Right lobe of liver (tissue), 6 donors: ENCODE measurements at regions not wholly inside any gene's neighbourhood (a gene's known extent, or its start where the extent isn't known, plus 50 kb on each side); places are given as distances from the start of the nearest gene placed in this dataset.
A peak's percentile ranks its signal among the peaks of the same experiment; 100 is the strongest.

ENCODE experiments used
- ATAC-seq, 4 donors: fragments of 200-7000 bp; cut with Tn5 transposase; one replicate each; pipeline ENCODE4 v1.9.1; 2020; ENCODE audit warnings: mild to moderate bottlenecking in 4 of 4, moderate library complexity in 4 of 4
- DNase-seq, 3 donors: peaks; one replicate each; pipeline ENCODE4 v3.0.0-alpha.2; 2020
- H3K27ac ChIP-seq, 3 donors: fragments of 200-600 bp; one replicate each; pipeline ENCODE4 v1.8.0; 2022
- H3K27me3 ChIP-seq, 2 donors: fragments of 200-600 bp; one replicate each; pipeline ENCODE4 v1.8.0; 2022
- H3K36me3 ChIP-seq, 4 donors: fragments of 200-600 bp; sonication (generic) in 1 of 4; one replicate each; pipeline versions ENCODE4 v1.5.1 to v1.8.0; 2017 to 2022; ENCODE audit warnings: control low read depth in 1 of 4
- H3K4me1 ChIP-seq, 4 donors: fragments of 200-600 bp; sonication (generic) in 1 of 4; one replicate each; pipeline versions ENCODE4 v1.5.1 to v1.8.0; 2017 to 2022; ENCODE audit warnings: control low read depth in 1 of 4
- H3K4me3 ChIP-seq, 3 donors: fragments of 200-600 bp; one replicate each; pipeline ENCODE4 v1.8.0; 2022
- H3K9me3 ChIP-seq, 4 donors: fragments of 200-600 bp; sonication (generic) in 1 of 4; one replicate each; pipeline versions ENCODE4 v1.5.1 to v1.8.0; 2017 to 2022; ENCODE audit warnings: control low read depth in 1 of 4
- CTCF ChIP-seq, 4 donors: fragments of 200-600 bp in 3 of 4; fragments of 450-650 bp in 1 of 4; IDR thresholded peaks; one replicate each; pipeline versions ENCODE4 v1.5.1 to v1.8.0; 2016 to 2022; ENCODE audit warnings: antibody characterized with exemption in 4 of 4, mild to moderate bottlenecking in 2 of 4
- POLR2A ChIP-seq: fragments of 450-650 bp; IDR thresholded peaks from one replicate; pipeline ENCODE4 v1.6.1; 2017; ENCODE audit warnings: antibody characterized with exemption, mild to moderate bottlenecking
- WGBS: methylation state at CpG from one replicate; pipeline ENCODE4 v1.1.6; 2018; ENCODE audit warnings: low coverage, low lambda C conversion rate; ENCODE audit not compliant: insufficient coverage; ENCODE audit errors: missing lambda C conversion rate; 5-methylcytosine and 5-hydroxymethylcytosine counted together
- intact Hi-C, 2 donors: fragments of 100-400 bp; cut with DNase I; formaldehyde crosslinking; loops; one replicate each; pipeline versions ENCODE4 v1.11.2 to v1.14.1; 2022
- donor health status: DM: no; HTN: yes; CAD: no.
- donor health status: DM: no; HTN: no; CAD: no.
- donor health status: DM: no; HTN: no; CAD: no.
- donor health status: DM: no; HTN: yes; CAD: no.
- donor health status: DM: no; HTN: yes; CAD: no.

- ATAC-seq, result no peak
- Histone ChIP-seq H3K4me1 (no peaks in the 10 kb centered on the region), H3K27ac (no peak overlapping the region), H3K9me3 (no peaks in the 10 kb centered on the region), H3K36me3 (no peaks in the 10 kb centered on the region), H3K4me3 (no peak overlapping the region), H3K27me3 (no peaks in the 10 kb centered on the region)
- no peak for DNase-seq
- WGBS, result 36% methylated on average over 3 of the region's 3 CpGs
- intact Hi-C loops, result no loop called here
- TF ChIP-seq CTCF (IDR thresholded peaks at IDR 0.05) (peak in 1 of 4 donors; percentile 14), POLR2A (no peak)
These were observed 1010.9 kb upstream of the NXPH2 start for GRCh38 chr2:139790807-139791752.

GRCh38 chr2:139790136-139790535, 1009.9 kb upstream of the NXPH2 start:
- no peak overlapping the region for H3K27ac ChIP-seq
- no peaks in the 10 kb centered on the region for H3K36me3 ChIP-seq
- intact Hi-C loops, result no loop called here
- no peaks in the 10 kb centered on the region for H3K27me3 ChIP-seq
- H3K9me3 ChIP-seq, result no peaks in the 10 kb centered on the region
- DNase-seq (no peak), ATAC-seq (no peak)
- 19% methylated on average over 2 of the region's 2 CpGs for WGBS
- no peak for TF ChIP-seq CTCF (IDR thresholded peaks at IDR 0.05)
- no peak for TF ChIP-seq POLR2A
- H3K4me3 ChIP-seq, result no peak overlapping the region
- no peaks in the 10 kb centered on the region for H3K4me1 ChIP-seq

GRCh38 chr2:139778732-139779131, 998.5 kb upstream of the NXPH2 start:
- DNase-seq (no peak), ATAC-seq (no peak)
- H3K4me1 ChIP-seq, result no peaks in the 10 kb centered on the region
- TF ChIP-seq CTCF (IDR thresholded peaks at IDR 0.05), result no peak
- no peak for TF ChIP-seq POLR2A
- no peaks in the 10 kb centered on the region for H3K36me3 ChIP-seq
- H3K27me3 ChIP-seq, result no peaks in the 10 kb centered on the region
- no peak overlapping the region for H3K27ac ChIP-seq
- no peak overlapping the region for H3K4me3 ChIP-seq
- intact Hi-C loops, result no loop called here
- H3K9me3 ChIP-seq, result no peaks in the 10 kb centered on the region

- intact Hi-C loops, result no loop called here
- TF ChIP-seq POLR2A (no peak), CTCF (IDR thresholded peaks at IDR 0.05) (no peak)
- H3K36me3 ChIP-seq, result no peaks in the 10 kb centered on the region
- ATAC-seq, result no peak
- no peak for DNase-seq
- H3K27ac ChIP-seq, result no peak overlapping the region
- H3K4me1 ChIP-seq, result no peaks in the 10 kb centered on the region
- no peak overlapping the region for H3K4me3 ChIP-seq
- 80% methylated on average over 1 of the region's 1 CpG for WGBS
- no peaks in the 10 kb centered on the region for H3K9me3 ChIP-seq
- no peaks in the 10 kb centered on the region for H3K27me3 ChIP-seq
These were observed 993.6 kb upstream of the NXPH2 start for GRCh38 chr2:139773720-139774277.
